Endodermal cell (in vitro differentiated cells): ENCODE measurements at regions not wholly inside any gene's neighbourhood (a gene's known extent, or its start where the extent isn't known, plus 50 kb on each side); places are given as distances from the start of the nearest gene placed in this dataset.

Experiments used
- DNase-seq: peaks from one replicate; pipeline ENCODE4 v3.0.0-alpha.2; 2017
- H3K27ac ChIP-seq: 2 replicates; pipeline ENCODE4 v1.5.1; 2013; ENCODE audit warnings: mild to moderate bottlenecking, low read depth, low read length, moderate library complexity
- H3K27me3 ChIP-seq: 2 replicates; pipeline ENCODE4 v1.6.1; 2013; ENCODE audit warnings: mild to moderate bottlenecking, low read length, moderate library complexity; ENCODE audit not compliant: insufficient read depth, control insufficient read depth, poor library complexity, severe bottlenecking
- H3K36me3 ChIP-seq: 2 replicates; pipeline ENCODE4 v1.7.0; 2013; ENCODE audit warnings: mild to moderate bottlenecking, low read length, moderate library complexity; ENCODE audit not compliant: control insufficient read depth, insufficient read depth
- H3K4me1 ChIP-seq: one replicate; pipeline ENCODE4 v1.7.0; 2013; ENCODE audit warnings: low read length; ENCODE audit not compliant: control insufficient read depth, insufficient read depth
- H3K4me3 ChIP-seq: 2 replicates; pipeline ENCODE4 v1.5.1; 2013; ENCODE audit warnings: mild to moderate bottlenecking, low read length, moderate library complexity
- H3K9ac ChIP-seq: 2 replicates; pipeline ENCODE4 v1.6.1; 2013; ENCODE audit warnings: mild to moderate bottlenecking, low read length, moderate library complexity; ENCODE audit not compliant: poor library complexity, severe bottlenecking; ENCODE audit errors: extremely low read depth
- H3K9me3 ChIP-seq: 2 replicates; pipeline ENCODE4 v1.6.1; 2013; ENCODE audit warnings: mild to moderate bottlenecking, low read length, moderate library complexity; ENCODE audit not compliant: control insufficient read depth
- H3K27ac Mint-ChIP-seq: 2 replicates; pipeline ENCODE4 v1.8.0; 2020; ENCODE audit warnings: mixed read lengths
- H3K27me3 Mint-ChIP-seq: 2 replicates; pipeline ENCODE4 v1.8.0; 2021; ENCODE audit warnings: mild to moderate bottlenecking, mixed read lengths; ENCODE audit not compliant: insufficient read depth
- H3K36me3 Mint-ChIP-seq: 2 replicates; pipeline ENCODE4 v1.8.0; 2020; ENCODE audit warnings: low read depth, mixed read lengths
- H3K4me1 Mint-ChIP-seq: 2 replicates; pipeline ENCODE4 v1.8.0; 2020; ENCODE audit warnings: mixed read lengths
- H3K4me3 Mint-ChIP-seq: 2 replicates; pipeline ENCODE4 v1.8.0; 2020; ENCODE audit warnings: mild to moderate bottlenecking, moderate library complexity, mixed read lengths
- H3K9me3 Mint-ChIP-seq: 2 replicates; pipeline ENCODE4 v1.8.0; 2020; ENCODE audit warnings: mild to moderate bottlenecking, mixed read lengths
- CTCF ChIP-seq: fragments of 200-600 bp; sonication (generic); conservative IDR thresholded peaks from 2 replicates; pipeline ENCODE4 v1.5.0; 2021; ENCODE audit warnings: antibody characterized with exemption, mild to moderate bottlenecking
- WGBS, 2 experiments: methylation state at CpG; one replicate each; pipeline versions ENCODE4 v1.1.5 to v1.1.7; 2013; ENCODE audit warnings: missing lambda C conversion rate in 2 of 2, mixed read lengths in 1 of 2; ENCODE audit not compliant: insufficient coverage in 1 of 2, insufficient read length in 1 of 2; 5-methylcytosine and 5-hydroxymethylcytosine counted together

GRCh38 chr13:74695021-74695800 lies 561.0 kb upstream of the KLF12 start:
- Histone ChIP-seq H3K9ac (no peak overlapping the region), H3K9me3 (no peaks in the 10 kb centered on the region), H3K4me3 (peak overlapping the region; percentile 7), H3K27ac (no peak overlapping the region), H3K27me3 (no peaks in the 10 kb centered on the region), H3K4me1 (peaks cover 12% of the 10 kb centered on the region), H3K36me3 (no peaks in the 10 kb centered on the region)
- no peak overlapping the region for H3K4me3 Mint-ChIP-seq
- H3K36me3 Mint-ChIP-seq, result no peaks in the 10 kb centered on the region
- TF ChIP-seq CTCF, result peak; percentile 11
- H3K9me3 Mint-ChIP-seq, result peaks cover 4% of the 10 kb centered on the region
- peak; percentile 65 for DNase-seq
- WGBS, 2 experiments, result 31 to 35% methylated on average over 7 to 11 of the region's 11 CpGs
- peaks cover 38% of the 10 kb centered on the region for H3K4me1 Mint-ChIP-seq
- no peak overlapping the region for H3K27ac Mint-ChIP-seq
- no peaks in the 10 kb centered on the region for H3K27me3 Mint-ChIP-seq

- no peak overlapping the region for H3K4me3 ChIP-seq
- Mint-ChIP-seq H3K9me3 (peaks cover 13% of the 10 kb centered on the region), H3K36me3 (peaks cover 3% of the 10 kb centered on the region), H3K27ac (no peak overlapping the region), H3K4me1 (peaks cover 3% of the 10 kb centered on the region), H3K27me3 (no peaks in the 10 kb centered on the region), H3K4me3 (no peak overlapping the region)
- no peak for DNase-seq
- peak overlapping the region; percentile 88 for H3K27ac ChIP-seq
- H3K36me3 ChIP-seq, result no peaks in the 10 kb centered on the region
- no peak for TF ChIP-seq CTCF
- WGBS, 2 experiments, result 59 to 90% methylated on average over 3 to 7 of the region's 7 CpGs
- H3K9me3 ChIP-seq, result peaks cover 18% of the 10 kb centered on the region
- no peaks in the 10 kb centered on the region for H3K27me3 ChIP-seq
- no peak overlapping the region for H3K9ac ChIP-seq
- peaks cover 3% of the 10 kb centered on the region for H3K4me1 ChIP-seq
These were observed 553.4 kb upstream of the KLF12 start for GRCh38 chr13:74687442-74688182.

- 82 to 100% methylated on average over 1 of the region's 1 CpG for WGBS, 2 experiments
- H3K27me3 ChIP-seq, result no peaks in the 10 kb centered on the region
- Mint-ChIP-seq H3K4me1 (no peaks in the 10 kb centered on the region), H3K27me3 (no peaks in the 10 kb centered on the region), H3K9me3 (peaks cover 13% of the 10 kb centered on the region), H3K27ac (no peak overlapping the region), H3K36me3 (peaks cover 3% of the 10 kb centered on the region), H3K4me3 (no peak overlapping the region)
- no peaks in the 10 kb centered on the region for H3K36me3 ChIP-seq
- TF ChIP-seq CTCF, result peak; percentile 74
- H3K4me3 ChIP-seq, result no peak overlapping the region
- peak; percentile 51 for DNase-seq
- no peak overlapping the region for H3K27ac ChIP-seq
- peaks cover 18% of the 10 kb centered on the region for H3K9me3 ChIP-seq
- no peak overlapping the region for H3K9ac ChIP-seq
- H3K4me1 ChIP-seq, result no peaks in the 10 kb centered on the region
These were observed 549.2 kb upstream of the KLF12 start for GRCh38 chr13:74683411-74683810.
